ENCODE measurements at regions not wholly inside any gene's neighbourhood (a gene's known extent, or its start where the extent isn't known, plus 50 kb on each side); places are given as distances from the start of the nearest gene placed in this dataset.
"Not testable (repeated sequence)": the region's sequence is repeated elsewhere in the genome, so short reads cannot be mapped to it uniquely, and the experiment has no call there.

- Mint-ChIP-seq H3K4me3 (ENCODE audit: unreplicated experiment) (no peak overlapping the region), H3K27me3 (ENCODE audit: low read depth) (no peaks in the 10 kb centered on the region), H3K36me3 (ENCODE audit: low read depth) (no peaks in the 10 kb centered on the region), H3K4me1 (ENCODE audit: low read depth) (no peaks in the 10 kb centered on the region), H3K27ac (ENCODE audit: unreplicated experiment) (no peak overlapping the region), H3K9me3 (ENCODE audit: low read depth) (peaks cover 25% of the 10 kb centered on the region)
- TF ChIP-seq CTCF (IDR thresholded peaks at IDR 0.05) = no peak
- no peak for DNase-seq (ENCODE audit: low spot score)
These were observed 549.2 kb upstream of the CYLC2 start for GRCh38 chr9:102445906-102446305.

GRCh38 chr9:102445181-102445747, 549.9 kb upstream of the CYLC2 start:
- no peak for DNase-seq (ENCODE audit: low spot score)
- Mint-ChIP-seq H3K4me1 (ENCODE audit: low read depth) (no peaks in the 10 kb centered on the region), H3K27me3 (ENCODE audit: low read depth) (no peaks in the 10 kb centered on the region), H3K36me3 (ENCODE audit: low read depth) (no peaks in the 10 kb centered on the region), H3K4me3 (ENCODE audit: unreplicated experiment) (no peak overlapping the region), H3K27ac (ENCODE audit: unreplicated experiment) (no peak overlapping the region), H3K9me3 (ENCODE audit: low read depth) (peaks cover 21% of the 10 kb centered on the region)
- no peak for TF ChIP-seq CTCF (IDR thresholded peaks at IDR 0.05)

- Mint-ChIP-seq H3K9me3 (ENCODE audit: low read depth) (peaks cover 12% of the 10 kb centered on the region), H3K4me1 (ENCODE audit: low read depth) (no peaks in the 10 kb centered on the region), H3K36me3 (ENCODE audit: low read depth) (no peaks in the 10 kb centered on the region), H3K27me3 (ENCODE audit: low read depth) (no peaks in the 10 kb centered on the region), H3K4me3 (ENCODE audit: unreplicated experiment) (no peak overlapping the region), H3K27ac (ENCODE audit: unreplicated experiment) (no peak overlapping the region)
- no peak for DNase-seq (ENCODE audit: low spot score)
- no peak for TF ChIP-seq CTCF (IDR thresholded peaks at IDR 0.05)
These were observed 555.5 kb upstream of the CYLC2 start for GRCh38 chr9:102439583-102439982.

- peaks cover 13% of the 10 kb centered on the region for H3K9me3 Mint-ChIP-seq (ENCODE audit: low read depth)
- H3K27me3 Mint-ChIP-seq (ENCODE audit: low read depth); H3K27ac Mint-ChIP-seq (ENCODE audit: unreplicated experiment); DNase-seq (ENCODE audit: low spot score); H3K36me3 Mint-ChIP-seq (ENCODE audit: low read depth); H3K4me3 Mint-ChIP-seq (ENCODE audit: unreplicated experiment); H3K4me1 Mint-ChIP-seq (ENCODE audit: low read depth): not testable (repeated sequence)
These were observed 558.5 kb upstream of the CYLC2 start for GRCh38 chr9:102436599-102436998.

GRCh38 chr9:102435427-102435826, 559.7 kb upstream of the CYLC2 start:
- Mint-ChIP-seq H3K9me3 (ENCODE audit: low read depth) (peaks cover 16% of the 10 kb centered on the region), H3K4me3 (ENCODE audit: unreplicated experiment) (no peak overlapping the region), H3K27me3 (ENCODE audit: low read depth) (no peaks in the 10 kb centered on the region), H3K4me1 (ENCODE audit: low read depth) (no peaks in the 10 kb centered on the region), H3K36me3 (ENCODE audit: low read depth) (no peaks in the 10 kb centered on the region), H3K27ac (ENCODE audit: unreplicated experiment) (no peak overlapping the region)
- no peak for TF ChIP-seq CTCF (IDR thresholded peaks at IDR 0.05)
- no peak for DNase-seq (ENCODE audit: low spot score)

GRCh38 chr9:102434545-102434944, 560.6 kb upstream of the CYLC2 start:
- no peak for DNase-seq (ENCODE audit: low spot score)
- Mint-ChIP-seq H3K4me1 (ENCODE audit: low read depth) (no peaks in the 10 kb centered on the region), H3K27me3 (ENCODE audit: low read depth) (no peaks in the 10 kb centered on the region), H3K4me3 (ENCODE audit: unreplicated experiment) (no peak overlapping the region), H3K36me3 (ENCODE audit: low read depth) (no peaks in the 10 kb centered on the region), H3K9me3 (ENCODE audit: low read depth) (peaks cover 16% of the 10 kb centered on the region), H3K27ac (ENCODE audit: unreplicated experiment) (no peak overlapping the region)
- no peak for TF ChIP-seq CTCF (IDR thresholded peaks at IDR 0.05)

Measured in chondrocyte (in vitro differentiated cells).